Mucosa of descending colon (tissue), 3 donors: ENCODE measurements at regions not wholly inside any gene's neighbourhood (a gene's known extent, or its start where the extent isn't known, plus 50 kb on each side); places are given as distances from the start of the nearest gene placed in this dataset.

Experiments used
- ATAC-seq: fragments of 200-7000 bp; cut with Tn5 transposase; one replicate; pipeline ENCODE4 v1.9.1; 2020; ENCODE audit warnings: mild to moderate bottlenecking, moderate library complexity
- DNase-seq, 3 donors: peaks; one replicate each; pipeline ENCODE4 v3.0.0-alpha.2; 2020
- H3K36me3 ChIP-seq: fragments of 200-600 bp; one replicate; pipeline ENCODE4 v1.8.0; 2021; ENCODE audit warnings: low read depth, mild to moderate bottlenecking
- H3K4me1 ChIP-seq: fragments of 200-600 bp; one replicate; pipeline ENCODE4 v1.8.0; 2021; ENCODE audit warnings: low read depth, mild to moderate bottlenecking
- H3K4me3 ChIP-seq: fragments of 200-600 bp; one replicate; pipeline ENCODE4 v1.8.0; 2021; ENCODE audit warnings: mild to moderate bottlenecking
- H3K9me3 ChIP-seq: fragments of 200-600 bp; one replicate; pipeline ENCODE4 v1.8.0; 2021; ENCODE audit warnings: mild to moderate bottlenecking
- intact Hi-C, 2 donors: fragments of 100-400 bp; cut with DNase I in 1 of 2; cut with micrococcal nuclease in 1 of 2; formaldehyde crosslinking; loops; one replicate each; pipeline versions ENCODE4 v1.11.0 to v1.11.1; 2022; cut with DNase I, micrococcal nuclease
- TF ChIP-seq, protein P1 (sequence below): fragments of 200-600 bp; IDR thresholded peaks from one replicate; pipeline ENCODE4 v1.8.0; 2022; ENCODE audit warnings: antibody characterized with exemption, mild to moderate bottlenecking
- donor health status: DM: no; HTN: no; CAD: no; lungs with moderate emphysema.
- donor health status: DM: no; HTN: no; CAD: no.
- donor health status: DM: no; HTN: yes; CAD: no.

DNA sequence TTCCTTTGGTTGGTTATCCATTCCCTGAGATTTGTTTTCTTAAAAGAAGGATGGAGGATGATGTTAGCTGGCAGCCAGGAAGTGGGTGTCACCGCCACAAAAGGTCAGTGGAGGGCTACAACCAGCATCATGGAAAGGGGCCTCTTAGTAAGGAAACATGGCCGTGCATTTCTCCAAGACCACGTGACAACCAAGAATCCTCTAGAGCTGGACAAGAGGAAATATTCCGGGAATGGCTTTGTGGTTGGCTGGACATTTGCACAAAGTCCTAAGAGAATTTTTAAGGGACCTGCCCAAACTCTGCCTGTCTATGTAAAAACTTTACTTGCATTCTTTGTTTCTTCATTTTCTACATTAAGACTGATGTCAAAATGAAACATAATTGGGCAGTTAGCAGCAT, 399.9 kb upstream of the MARCKS start:
- intact Hi-C loops: no loop called here
- H3K4me1 ChIP-seq: no peaks in the 10 kb centered on the region
- TF ChIP-seq, protein P1, sequence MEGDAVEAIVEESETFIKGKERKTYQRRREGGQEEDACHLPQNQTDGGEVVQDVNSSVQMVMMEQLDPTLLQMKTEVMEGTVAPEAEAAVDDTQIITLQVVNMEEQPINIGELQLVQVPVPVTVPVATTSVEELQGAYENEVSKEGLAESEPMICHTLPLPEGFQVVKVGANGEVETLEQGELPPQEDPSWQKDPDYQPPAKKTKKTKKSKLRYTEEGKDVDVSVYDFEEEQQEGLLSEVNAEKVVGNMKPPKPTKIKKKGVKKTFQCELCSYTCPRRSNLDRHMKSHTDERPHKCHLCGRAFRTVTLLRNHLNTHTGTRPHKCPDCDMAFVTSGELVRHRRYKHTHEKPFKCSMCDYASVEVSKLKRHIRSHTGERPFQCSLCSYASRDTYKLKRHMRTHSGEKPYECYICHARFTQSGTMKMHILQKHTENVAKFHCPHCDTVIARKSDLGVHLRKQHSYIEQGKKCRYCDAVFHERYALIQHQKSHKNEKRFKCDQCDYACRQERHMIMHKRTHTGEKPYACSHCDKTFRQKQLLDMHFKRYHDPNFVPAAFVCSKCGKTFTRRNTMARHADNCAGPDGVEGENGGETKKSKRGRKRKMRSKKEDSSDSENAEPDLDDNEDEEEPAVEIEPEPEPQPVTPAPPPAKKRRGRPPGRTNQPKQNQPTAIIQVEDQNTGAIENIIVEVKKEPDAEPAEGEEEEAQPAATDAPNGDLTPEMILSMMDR: no peak
- no peak for DNase-seq
- no peaks in the 10 kb centered on the region for H3K9me3 ChIP-seq
- no peak overlapping the region for H3K4me3 ChIP-seq
- no peak for ATAC-seq
- H3K36me3 ChIP-seq: no peaks in the 10 kb centered on the region

DNA sequence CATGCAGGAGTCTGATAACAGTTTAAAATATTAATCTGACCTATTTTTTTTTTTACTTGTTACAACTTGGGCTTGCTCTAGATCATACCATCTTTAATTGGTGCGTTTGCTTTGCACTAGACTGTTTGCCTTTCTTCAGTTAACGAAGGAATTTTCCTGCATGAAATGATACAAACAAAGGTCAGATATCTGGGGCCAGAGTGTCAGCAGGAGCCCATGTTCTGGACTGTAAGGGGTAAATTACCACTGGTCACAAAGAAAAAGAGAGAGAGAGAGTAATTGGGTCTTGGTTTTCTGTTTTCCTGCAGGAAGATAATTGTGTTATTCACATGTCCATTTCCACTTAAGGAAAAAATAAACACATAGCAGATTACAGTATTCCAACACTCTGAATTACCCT, 399.4 kb upstream of the MARCKS start:
- Histone ChIP-seq H3K4me3 (no peak overlapping the region), H3K36me3 (no peaks in the 10 kb centered on the region), H3K4me1 (no peaks in the 10 kb centered on the region), H3K9me3 (no peaks in the 10 kb centered on the region)
- intact Hi-C loops: no loop called here
- TF ChIP-seq, protein P1: no peak
- ATAC-seq: no peak
- DNase-seq: no peak

DNA sequence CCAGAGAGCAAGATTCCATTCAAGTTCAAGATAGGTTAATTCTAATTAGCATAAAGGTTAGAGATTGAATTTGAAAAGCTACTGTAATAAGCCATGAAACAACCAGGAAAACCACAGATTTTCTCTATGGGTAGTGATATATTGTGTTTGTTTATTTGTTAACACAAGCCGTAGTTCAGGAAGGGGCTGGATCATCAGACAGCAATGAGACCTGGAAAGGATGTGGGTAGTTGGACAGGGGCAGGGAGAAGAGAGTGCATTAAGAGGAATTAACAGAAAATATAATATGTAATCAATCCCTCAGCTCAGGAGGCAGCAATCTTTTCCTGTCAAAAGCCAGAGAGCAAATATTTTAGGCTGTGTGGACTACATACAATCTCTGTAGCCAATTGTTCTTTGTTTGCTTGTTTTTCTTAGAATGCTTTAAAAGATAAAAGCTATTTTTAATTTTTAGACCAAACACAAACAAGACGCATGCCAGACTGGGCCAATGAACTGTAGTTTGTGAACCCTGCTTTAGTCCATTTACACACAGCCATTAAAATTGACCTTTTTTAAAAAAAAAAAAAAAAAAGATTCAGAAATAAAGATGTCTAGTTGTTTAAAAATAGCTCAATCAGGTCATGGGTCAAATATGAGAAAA, 398.7 kb upstream of the MARCKS start:
- DNase-seq (no peak), ATAC-seq (no peak)
- Histone ChIP-seq H3K4me1 (no peaks in the 10 kb centered on the region), H3K4me3 (no peak overlapping the region), H3K9me3 (no peaks in the 10 kb centered on the region), H3K36me3 (no peaks in the 10 kb centered on the region)
- TF ChIP-seq, protein P1: no peak
- intact Hi-C loops: no loop called here

DNA sequence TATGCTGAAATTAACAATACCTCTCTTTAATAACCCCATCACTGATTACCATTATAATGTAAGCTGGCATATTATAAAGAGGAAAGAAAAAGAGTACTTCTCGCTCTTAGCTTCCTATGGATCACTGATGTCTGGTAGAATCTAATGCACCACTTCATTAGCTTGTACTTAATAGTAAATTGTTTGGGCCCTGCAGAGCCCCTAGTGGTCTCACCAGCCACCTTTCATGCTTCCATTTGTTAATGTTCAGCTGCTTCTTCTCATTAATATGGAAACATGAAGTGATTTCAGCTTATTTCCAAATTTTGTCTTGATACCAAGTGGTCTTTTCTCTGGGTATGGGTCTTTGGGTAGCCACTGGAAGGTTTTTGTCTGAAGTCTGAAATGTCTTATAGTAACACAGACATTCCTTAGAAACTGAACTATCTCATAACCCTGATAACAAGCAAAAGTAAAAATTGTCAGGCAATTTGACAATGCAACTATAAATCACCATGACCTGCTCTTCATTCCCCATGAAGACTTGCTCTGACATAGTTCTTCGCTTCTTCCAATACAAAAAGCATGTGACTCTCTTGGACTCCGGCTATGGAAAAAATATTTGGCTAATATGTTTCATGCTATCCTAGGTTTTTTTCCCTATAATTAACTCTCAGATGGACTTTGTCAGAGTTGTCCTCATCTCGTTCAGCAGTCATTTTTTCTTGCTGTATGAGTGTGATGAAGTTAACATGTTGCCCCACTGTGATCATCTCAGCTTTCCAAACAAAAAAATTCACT, 395.8 kb upstream of the MARCKS start:
- no peak for DNase-seq
- ATAC-seq: no peak
- Histone ChIP-seq H3K9me3 (no peaks in the 10 kb centered on the region), H3K4me1 (no peaks in the 10 kb centered on the region), H3K36me3 (no peaks in the 10 kb centered on the region), H3K4me3 (no peak overlapping the region)
- TF ChIP-seq, protein P1: no peak
- intact Hi-C loops: no loop called here

DNA sequence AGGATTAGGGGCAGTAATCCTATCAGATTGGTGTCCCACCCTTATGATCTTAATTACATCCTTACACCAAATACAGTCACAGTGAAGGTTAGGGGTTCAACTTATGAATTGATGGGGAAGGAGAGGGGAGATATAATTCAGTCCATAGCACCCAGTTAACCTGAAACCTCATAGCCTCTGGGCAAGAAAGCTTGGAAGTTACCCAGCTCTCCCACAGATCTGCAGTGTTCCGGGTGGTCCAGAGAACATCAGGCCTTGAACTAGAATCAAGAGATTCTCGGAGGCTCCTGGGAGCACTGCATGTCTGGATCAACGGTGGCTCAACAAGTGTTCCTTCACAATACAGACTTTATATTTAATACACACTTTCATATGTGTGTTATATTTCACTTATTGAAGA, 392.6 kb upstream of the MARCKS start:
- DNase-seq (no peak), ATAC-seq (no peak)
- H3K36me3 ChIP-seq: no peaks in the 10 kb centered on the region
- H3K4me3 ChIP-seq: no peak overlapping the region
- no peaks in the 10 kb centered on the region for H3K4me1 ChIP-seq
- intact Hi-C loops: no loop called here
- H3K9me3 ChIP-seq: no peaks in the 10 kb centered on the region
- TF ChIP-seq, protein P1: no peak
